Esophagus squamous epithelium (tissue), 4 donors: ENCODE measurements at regions not wholly inside any gene's neighbourhood (a gene's known extent, or its start where the extent isn't known, plus 50 kb on each side); places are given as distances from the start of the nearest gene placed in this dataset.

ENCODE experiments used
- CTCF ChIP-seq, 6 experiments: fragments of 450-650 bp in 4 of 6; fragments of 200-600 bp in 2 of 6; sonication (generic) in 2 of 6; IDR thresholded peaks; one replicate each; pipeline ENCODE4 v1.5.1; 2016 to 2019; ENCODE audit warnings: antibody characterized with exemption in 6 of 6, mild to moderate bottlenecking in 4 of 6, moderate library complexity in 4 of 6
- POLR2A ChIP-seq, 4 donors: fragments of 450-650 bp; IDR thresholded peaks; one replicate each; pipeline ENCODE4 v1.6.1; 2017; ENCODE audit warnings: antibody characterized with exemption in 4 of 4, mild to moderate bottlenecking in 4 of 4, moderate library complexity in 3 of 4

GRCh38 chr5:38669361-38669880, 113.0 kb upstream of the LIFR start:
- no peak for TF ChIP-seq CTCF (IDR thresholded peaks at IDR 0.05)
- no peak for TF ChIP-seq POLR2A (IDR thresholded peaks at IDR 0.05)
